WTC11 (cell line): ENCODE measurements at regions not wholly inside any gene's neighbourhood (a gene's known extent, or its start where the extent isn't known, plus 50 kb on each side); places are given as distances from the start of the nearest gene placed in this dataset.

Source experiments
- ATAC-seq: fragments of 200-7000 bp; cut with Tn5 transposase; 2 replicates; pipeline ENCODE4 v1.10.0; 2021; ENCODE audit warnings: mild to moderate bottlenecking, moderate library complexity
- CTCF ChIA-PET: fragments of 300-600 bp; sonication (Branson Sonifier 250); formaldehyde crosslinking; loops from one replicate; lab custom pipeline; 2021; ENCODE audit warnings: antibody characterized with exemption; lab: Charles Lee
- POLR2A ChIA-PET: fragments of 350-600 bp; sonication (Branson Sonifier 250); formaldehyde crosslinking; loops from one replicate; lab custom pipeline; 2021; ENCODE audit warnings: antibody characterized with exemption; lab: Charles Lee
- DNase-seq: peaks from one replicate; pipeline ENCODE4 v3.0.0; 2021; ENCODE audit warnings: low spot score
- H3K27ac Mint-ChIP-seq: 2 replicates; pipeline ENCODE4 v1.8.0; 2021; ENCODE audit warnings: mixed read lengths
- H3K27me3 Mint-ChIP-seq: 2 replicates; pipeline ENCODE4 v1.8.0; 2021; ENCODE audit warnings: low read depth, mild to moderate bottlenecking, moderate library complexity, mixed read lengths
- H3K36me3 Mint-ChIP-seq: 2 replicates; pipeline ENCODE4 v1.8.0; 2021; ENCODE audit warnings: mixed read lengths
- H3K4me1 Mint-ChIP-seq: 2 replicates; pipeline ENCODE4 v1.8.0; 2022; ENCODE audit warnings: mixed read lengths
- H3K4me3 Mint-ChIP-seq: 2 replicates; pipeline ENCODE4 v1.8.0; 2021; ENCODE audit warnings: mild to moderate bottlenecking, moderate library complexity, mixed read lengths
- H3K9me3 Mint-ChIP-seq: 2 replicates; pipeline ENCODE4 v1.8.0; 2021; ENCODE audit warnings: mixed read lengths
- ATF6 ChIP-seq: sonication (generic); formaldehyde crosslinking; IDR thresholded peaks from 2 replicates; pipeline ENCODE4 v1.8.1; 2023; ENCODE audit warnings: mild to moderate bottlenecking, missing genetic modification reagents
- CREB1 ChIP-seq: sonication (generic); formaldehyde crosslinking; IDR thresholded peaks from 2 replicates; pipeline ENCODE4 v1.8.0; 2023; ENCODE audit warnings: mild to moderate bottlenecking, missing genetic modification reagents
- GABPB1 ChIP-seq: sonication (generic); formaldehyde crosslinking; IDR thresholded peaks from 2 replicates; pipeline ENCODE4 v1.8.1; 2023; ENCODE audit warnings: mild to moderate bottlenecking, missing genetic modification reagents
- HMGXB4 ChIP-seq: sonication (generic); formaldehyde crosslinking; IDR thresholded peaks from 2 replicates; pipeline ENCODE4 v1.8.1; 2023; ENCODE audit warnings: mild to moderate bottlenecking, moderate library complexity, missing genetic modification reagents
- MXD4 ChIP-seq: fragments of 250-450 bp; sonication (Bioruptor Pico); IDR thresholded peaks from 2 replicates; pipeline ENCODE4 v1.8.0; 2021; ENCODE audit warnings: mild to moderate bottlenecking, moderate library complexity, borderline replicate concordance
- NFE2L1 ChIP-seq: sonication (generic); formaldehyde crosslinking; IDR thresholded peaks from 2 replicates; pipeline ENCODE4 v1.8.1; 2023; ENCODE audit warnings: missing genetic modification reagents
- NR2C2 ChIP-seq: sonication (generic); formaldehyde crosslinking; IDR thresholded peaks from 2 replicates; pipeline ENCODE4 v1.8.0; 2022; ENCODE audit warnings: mild to moderate bottlenecking, missing genetic modification reagents
- PRRX2 ChIP-seq: fragments of 250-450 bp; sonication (Bioruptor Pico); IDR thresholded peaks from 2 replicates; pipeline ENCODE4 v1.8.0; 2021; ENCODE audit warnings: mild to moderate bottlenecking
- SMAD3 ChIP-seq: sonication (generic); formaldehyde crosslinking; IDR thresholded peaks from 2 replicates; pipeline ENCODE4 v1.8.0; 2022; ENCODE audit warnings: missing genetic modification reagents, mild to moderate bottlenecking, borderline replicate concordance
- USF2 ChIP-seq: sonication (generic); formaldehyde crosslinking; IDR thresholded peaks from 2 replicates; pipeline ENCODE4 v1.8.1; 2023; ENCODE audit warnings: mild to moderate bottlenecking, missing genetic modification reagents, moderate library complexity
- ZNF219 ChIP-seq: sonication (generic); formaldehyde crosslinking; IDR thresholded peaks from 2 replicates; pipeline ENCODE4 v1.8.0; 2023; ENCODE audit warnings: missing genetic modification reagents, mild to moderate bottlenecking, borderline replicate concordance
- ZNF232 ChIP-seq: sonication (generic); formaldehyde crosslinking; IDR thresholded peaks from 2 replicates; pipeline ENCODE4 v1.8.0; 2022; ENCODE audit warnings: mild to moderate bottlenecking, missing genetic modification reagents
- ZNF396 ChIP-seq: fragments of 250-450 bp; sonication (Bioruptor Pico); IDR thresholded peaks from 2 replicates; pipeline ENCODE4 v1.8.0; 2021; ENCODE audit warnings: mild to moderate bottlenecking, moderate library complexity, borderline replicate concordance
- ZNF416 ChIP-seq: fragments of 250-450 bp; sonication (Bioruptor Pico); IDR thresholded peaks from 2 replicates; pipeline ENCODE4 v1.9.0; 2021; ENCODE audit warnings: mild to moderate bottlenecking, inconsistent platforms
- TF ChIP-seq, protein P1 (sequence below): sonication (generic); formaldehyde crosslinking; IDR thresholded peaks from 2 replicates; pipeline ENCODE4 v1.8.0; 2023; ENCODE audit warnings: missing genetic modification reagents, mild to moderate bottlenecking, borderline replicate concordance
- TF ChIP-seq, protein P2 (sequence below): sonication (generic); formaldehyde crosslinking; conservative IDR thresholded peaks from 2 replicates; pipeline ENCODE4 v1.8.1; 2022; ENCODE audit warnings: mild to moderate bottlenecking, missing genetic modification reagents
- TF ChIP-seq, protein P3 (sequence below): fragments of 200-600 bp; IDR thresholded peaks from 2 replicates; pipeline ENCODE4 v1.8.0; 2022; ENCODE audit warnings: antibody characterized with exemption
- TF ChIP-seq, protein P4 (sequence below): fragments of 250-450 bp; sonication (Bioruptor Pico); IDR thresholded peaks from 2 replicates; pipeline ENCODE4 v1.9.0; 2021; ENCODE audit warnings: mild to moderate bottlenecking, borderline replicate concordance

DNA sequence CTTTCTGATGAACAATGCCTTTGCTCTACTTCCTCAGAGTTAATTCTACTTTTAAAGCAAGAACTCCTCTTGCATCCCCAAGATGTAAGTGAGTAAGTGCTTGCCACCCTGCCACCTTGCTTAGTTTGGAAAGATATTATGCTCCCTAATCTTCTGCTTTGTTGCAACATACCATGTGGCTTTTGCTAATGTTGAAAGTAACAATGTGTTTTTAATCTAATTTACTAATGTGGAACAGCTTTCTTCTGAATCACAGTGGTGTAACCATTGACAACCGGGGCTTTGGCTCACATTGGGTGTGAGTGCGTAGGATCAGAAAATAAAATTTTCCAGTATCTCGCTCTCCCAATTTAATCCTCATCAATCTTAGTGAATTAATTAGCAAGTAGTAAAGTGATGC is 254.1 kb upstream of the PTER start (continued):
- no peak for TF ChIP-seq NFE2L1
- TF ChIP-seq, protein P1, sequence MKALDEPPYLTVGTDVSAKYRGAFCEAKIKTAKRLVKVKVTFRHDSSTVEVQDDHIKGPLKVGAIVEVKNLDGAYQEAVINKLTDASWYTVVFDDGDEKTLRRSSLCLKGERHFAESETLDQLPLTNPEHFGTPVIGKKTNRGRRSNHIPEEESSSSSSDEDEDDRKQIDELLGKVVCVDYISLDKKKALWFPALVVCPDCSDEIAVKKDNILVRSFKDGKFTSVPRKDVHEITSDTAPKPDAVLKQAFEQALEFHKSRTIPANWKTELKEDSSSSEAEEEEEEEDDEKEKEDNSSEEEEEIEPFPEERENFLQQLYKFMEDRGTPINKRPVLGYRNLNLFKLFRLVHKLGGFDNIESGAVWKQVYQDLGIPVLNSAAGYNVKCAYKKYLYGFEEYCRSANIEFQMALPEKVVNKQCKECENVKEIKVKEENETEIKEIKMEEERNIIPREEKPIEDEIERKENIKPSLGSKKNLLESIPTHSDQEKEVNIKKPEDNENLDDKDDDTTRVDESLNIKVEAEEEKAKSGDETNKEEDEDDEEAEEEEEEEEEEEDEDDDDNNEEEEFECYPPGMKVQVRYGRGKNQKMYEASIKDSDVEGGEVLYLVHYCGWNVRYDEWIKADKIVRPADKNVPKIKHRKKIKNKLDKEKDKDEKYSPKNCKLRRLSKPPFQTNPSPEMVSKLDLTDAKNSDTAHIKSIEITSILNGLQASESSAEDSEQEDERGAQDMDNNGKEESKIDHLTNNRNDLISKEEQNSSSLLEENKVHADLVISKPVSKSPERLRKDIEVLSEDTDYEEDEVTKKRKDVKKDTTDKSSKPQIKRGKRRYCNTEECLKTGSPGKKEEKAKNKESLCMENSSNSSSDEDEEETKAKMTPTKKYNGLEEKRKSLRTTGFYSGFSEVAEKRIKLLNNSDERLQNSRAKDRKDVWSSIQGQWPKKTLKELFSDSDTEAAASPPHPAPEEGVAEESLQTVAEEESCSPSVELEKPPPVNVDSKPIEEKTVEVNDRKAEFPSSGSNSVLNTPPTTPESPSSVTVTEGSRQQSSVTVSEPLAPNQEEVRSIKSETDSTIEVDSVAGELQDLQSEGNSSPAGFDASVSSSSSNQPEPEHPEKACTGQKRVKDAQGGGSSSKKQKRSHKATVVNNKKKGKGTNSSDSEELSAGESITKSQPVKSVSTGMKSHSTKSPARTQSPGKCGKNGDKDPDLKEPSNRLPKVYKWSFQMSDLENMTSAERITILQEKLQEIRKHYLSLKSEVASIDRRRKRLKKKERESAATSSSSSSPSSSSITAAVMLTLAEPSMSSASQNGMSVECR (CRISPR knock-in tag) = no peak
- TF ChIP-seq ZNF219 (CRISPR knock-in tag) = no peak
- TF ChIP-seq, protein P2, sequence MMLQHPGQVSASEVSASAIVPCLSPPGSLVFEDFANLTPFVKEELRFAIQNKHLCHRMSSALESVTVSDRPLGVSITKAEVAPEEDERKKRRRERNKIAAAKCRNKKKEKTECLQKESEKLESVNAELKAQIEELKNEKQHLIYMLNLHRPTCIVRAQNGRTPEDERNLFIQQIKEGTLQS = no peak
- TF ChIP-seq NR2C2 (CRISPR knock-in tag) = no peak
- no peak for TF ChIP-seq ZNF416
- TF ChIP-seq GABPB1 = no peak
- TF ChIP-seq MXD4 (CRISPR knock-in tag) = no peak

- no peak overlapping the region for H3K27ac Mint-ChIP-seq
- TF ChIP-seq USF2 (CRISPR knock-in tag) = no peak
- TF ChIP-seq, protein P3, sequence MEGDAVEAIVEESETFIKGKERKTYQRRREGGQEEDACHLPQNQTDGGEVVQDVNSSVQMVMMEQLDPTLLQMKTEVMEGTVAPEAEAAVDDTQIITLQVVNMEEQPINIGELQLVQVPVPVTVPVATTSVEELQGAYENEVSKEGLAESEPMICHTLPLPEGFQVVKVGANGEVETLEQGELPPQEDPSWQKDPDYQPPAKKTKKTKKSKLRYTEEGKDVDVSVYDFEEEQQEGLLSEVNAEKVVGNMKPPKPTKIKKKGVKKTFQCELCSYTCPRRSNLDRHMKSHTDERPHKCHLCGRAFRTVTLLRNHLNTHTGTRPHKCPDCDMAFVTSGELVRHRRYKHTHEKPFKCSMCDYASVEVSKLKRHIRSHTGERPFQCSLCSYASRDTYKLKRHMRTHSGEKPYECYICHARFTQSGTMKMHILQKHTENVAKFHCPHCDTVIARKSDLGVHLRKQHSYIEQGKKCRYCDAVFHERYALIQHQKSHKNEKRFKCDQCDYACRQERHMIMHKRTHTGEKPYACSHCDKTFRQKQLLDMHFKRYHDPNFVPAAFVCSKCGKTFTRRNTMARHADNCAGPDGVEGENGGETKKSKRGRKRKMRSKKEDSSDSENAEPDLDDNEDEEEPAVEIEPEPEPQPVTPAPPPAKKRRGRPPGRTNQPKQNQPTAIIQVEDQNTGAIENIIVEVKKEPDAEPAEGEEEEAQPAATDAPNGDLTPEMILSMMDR = no peak
- TF ChIP-seq, protein P4, sequence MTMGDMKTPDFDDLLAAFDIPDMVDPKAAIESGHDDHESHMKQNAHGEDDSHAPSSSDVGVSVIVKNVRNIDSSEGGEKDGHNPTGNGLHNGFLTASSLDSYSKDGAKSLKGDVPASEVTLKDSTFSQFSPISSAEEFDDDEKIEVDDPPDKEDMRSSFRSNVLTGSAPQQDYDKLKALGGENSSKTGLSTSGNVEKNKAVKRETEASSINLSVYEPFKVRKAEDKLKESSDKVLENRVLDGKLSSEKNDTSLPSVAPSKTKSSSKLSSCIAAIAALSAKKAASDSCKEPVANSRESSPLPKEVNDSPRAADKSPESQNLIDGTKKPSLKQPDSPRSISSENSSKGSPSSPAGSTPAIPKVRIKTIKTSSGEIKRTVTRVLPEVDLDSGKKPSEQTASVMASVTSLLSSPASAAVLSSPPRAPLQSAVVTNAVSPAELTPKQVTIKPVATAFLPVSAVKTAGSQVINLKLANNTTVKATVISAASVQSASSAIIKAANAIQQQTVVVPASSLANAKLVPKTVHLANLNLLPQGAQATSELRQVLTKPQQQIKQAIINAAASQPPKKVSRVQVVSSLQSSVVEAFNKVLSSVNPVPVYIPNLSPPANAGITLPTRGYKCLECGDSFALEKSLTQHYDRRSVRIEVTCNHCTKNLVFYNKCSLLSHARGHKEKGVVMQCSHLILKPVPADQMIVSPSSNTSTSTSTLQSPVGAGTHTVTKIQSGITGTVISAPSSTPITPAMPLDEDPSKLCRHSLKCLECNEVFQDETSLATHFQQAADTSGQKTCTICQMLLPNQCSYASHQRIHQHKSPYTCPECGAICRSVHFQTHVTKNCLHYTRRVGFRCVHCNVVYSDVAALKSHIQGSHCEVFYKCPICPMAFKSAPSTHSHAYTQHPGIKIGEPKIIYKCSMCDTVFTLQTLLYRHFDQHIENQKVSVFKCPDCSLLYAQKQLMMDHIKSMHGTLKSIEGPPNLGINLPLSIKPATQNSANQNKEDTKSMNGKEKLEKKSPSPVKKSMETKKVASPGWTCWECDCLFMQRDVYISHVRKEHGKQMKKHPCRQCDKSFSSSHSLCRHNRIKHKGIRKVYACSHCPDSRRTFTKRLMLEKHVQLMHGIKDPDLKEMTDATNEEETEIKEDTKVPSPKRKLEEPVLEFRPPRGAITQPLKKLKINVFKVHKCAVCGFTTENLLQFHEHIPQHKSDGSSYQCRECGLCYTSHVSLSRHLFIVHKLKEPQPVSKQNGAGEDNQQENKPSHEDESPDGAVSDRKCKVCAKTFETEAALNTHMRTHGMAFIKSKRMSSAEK = no peak
- no peak for TF ChIP-seq ZNF396 (CRISPR knock-in tag)
- no peak for TF ChIP-seq PRRX2 (CRISPR knock-in tag)
- no peak for TF ChIP-seq ATF6 (CRISPR knock-in tag)
- no peak for TF ChIP-seq SMAD3 (CRISPR knock-in tag)
- TF ChIP-seq CREB1 = no peak
- no peak for TF ChIP-seq ZNF219 (CRISPR knock-in tag)
- TF ChIP-seq HMGXB4 (CRISPR knock-in tag) = no peak
- TF ChIP-seq ZNF232 = no peak
- ChIA-PET POLR2A (no interaction called here), CTCF (no interaction called here)
- ATAC-seq = no peak
- H3K4me1 Mint-ChIP-seq = peaks cover 17% of the 10 kb centered on the region
- peaks cover 14% of the 10 kb centered on the region for H3K36me3 Mint-ChIP-seq
- H3K27me3 Mint-ChIP-seq = peaks cover 4% of the 10 kb centered on the region
- no peak overlapping the region for H3K4me3 Mint-ChIP-seq
- DNase-seq = no peak
- peaks cover 28% of the 10 kb centered on the region for H3K9me3 Mint-ChIP-seq
Measured at GRCh38 chr10:16184096-16184597, 252.7 kb upstream of the PTER start.
